HPDE6-E6E7 (cell line): ENCODE measurements at regions not wholly inside any gene's neighbourhood (a gene's known extent, or its start where the extent isn't known, plus 50 kb on each side); places are given as distances from the start of the nearest gene placed in this dataset.
"Not testable (repeated sequence)": the region's sequence is repeated elsewhere in the genome, so short reads cannot be mapped to it uniquely, and the experiment has no call there.

Experiments
- DNase-seq: peaks from one replicate; pipeline ENCODE4 v3.0.0; 2011; ENCODE audit warnings: missing footprints; ENCODE audit errors: extremely low spot score

- DNase-seq: not testable (repeated sequence)
These were observed 278.8 kb downstream of the FAM47B start for GRCh38 chrX:35221391-35221790.

- DNase-seq: no peak
These were observed 301.6 kb downstream of the FAM47B start for GRCh38 chrX:35244088-35244741.

GRCh38 chrX:35244796-35245508, 302.4 kb downstream of the FAM47B start:
- no peak for DNase-seq

- no peak for DNase-seq
These were observed 308.6 kb downstream of the FAM47B start for GRCh38 chrX:35251226-35251625.

- no peak for DNase-seq
These were observed 333.5 kb downstream of the FAM47B start for GRCh38 chrX:35276115-35276514.

GRCh38 chrX:35285289-35285962, 342.8 kb downstream of the FAM47B start:
- no peak for DNase-seq

GRCh38 chrX:35288657-35289056, 346.1 kb downstream of the FAM47B start:
- DNase-seq: no peak

GRCh38 chrX:35289952-35290351, 347.4 kb downstream of the FAM47B start:
- no peak for DNase-seq

GRCh38 chrX:35291013-35291412, 348.4 kb downstream of the FAM47B start:
- no peak for DNase-seq

- no peak for DNase-seq
These were observed 349.9 kb downstream of the FAM47B start for GRCh38 chrX:35292522-35292921.

- DNase-seq: not testable (repeated sequence)
These were observed 362.4 kb downstream of the FAM47B start for GRCh38 chrX:35305037-35305436.

- DNase-seq: no peak
These were observed 397.2 kb downstream of the FAM47B start for GRCh38 chrX:35339796-35340195.

- no peak for DNase-seq
These were observed 397.9 kb downstream of the FAM47B start for GRCh38 chrX:35340465-35340864.

GRCh38 chrX:35351212-35351611, 408.6 kb downstream of the FAM47B start:
- peak; percentile 31 for DNase-seq

- DNase-seq: no peak
These were observed 409.3 kb downstream of the FAM47B start for GRCh38 chrX:35351795-35352483.

GRCh38 chrX:35357656-35358055, 415.1 kb downstream of the FAM47B start:
- DNase-seq: no peak

- no peak for DNase-seq
These were observed 420.3 kb downstream of the FAM47B start for GRCh38 chrX:35362866-35363265.

GRCh38 chrX:35374116-35374515, 424.0 kb upstream of the MAGEB16 start:
- no peak for DNase-seq

GRCh38 chrX:35380808-35381700, 417.1 kb upstream of the MAGEB16 start:
- DNase-seq: peak; percentile 1

GRCh38 chrX:35381709-35382108, 416.4 kb upstream of the MAGEB16 start:
- DNase-seq: not testable (repeated sequence)

- no peak for DNase-seq
These were observed 415.2 kb upstream of the MAGEB16 start for GRCh38 chrX:35382966-35383365.
